Fibroblast of the aortic adventitia (primary cell): ENCODE measurements at regions not wholly inside any gene's neighbourhood (a gene's known extent, or its start where the extent isn't known, plus 50 kb on each side); places are given as distances from the start of the nearest gene placed in this dataset.

Experiments used
- DNase-seq: peaks from one replicate; pipeline ENCODE4 v3.0.0-alpha.2; 2010; ENCODE audit warnings: low read depth
- H3K4me3 ChIP-seq: 2 replicates; pipeline ENCODE4 v1.5.1; 2011; ENCODE audit warnings: low read depth, mild to moderate bottlenecking, control low read depth, low read length, moderate library complexity
- TF ChIP-seq, protein P1 (sequence below): IDR thresholded peaks from 2 replicates; pipeline ENCODE4 v1.5.1; 2011; ENCODE audit warnings: mild to moderate bottlenecking, low read length, control low read depth, inconsistent platforms; ENCODE audit not compliant: insufficient read depth

DNA sequence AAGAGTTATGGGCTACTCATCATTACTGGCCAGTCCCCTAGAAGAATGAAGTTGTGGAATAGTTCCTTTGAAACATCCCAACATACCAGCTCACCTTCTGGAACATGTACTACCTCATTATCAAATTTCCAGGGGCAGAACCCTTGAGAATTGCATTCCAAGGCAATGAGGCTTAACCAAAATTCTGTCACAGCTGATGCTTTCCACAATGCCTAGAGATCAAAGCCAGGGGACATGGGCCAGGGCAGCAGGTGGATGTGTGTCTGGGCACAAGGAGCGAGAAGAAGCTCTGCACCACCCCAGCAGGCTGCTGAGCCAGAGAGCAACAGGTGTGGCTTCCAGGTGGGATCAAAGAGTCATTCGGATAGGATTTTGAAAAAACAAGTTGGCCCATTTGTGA is 362.1 kb downstream of the EFNB2 start:
- no peak for DNase-seq
- TF ChIP-seq, protein P1, sequence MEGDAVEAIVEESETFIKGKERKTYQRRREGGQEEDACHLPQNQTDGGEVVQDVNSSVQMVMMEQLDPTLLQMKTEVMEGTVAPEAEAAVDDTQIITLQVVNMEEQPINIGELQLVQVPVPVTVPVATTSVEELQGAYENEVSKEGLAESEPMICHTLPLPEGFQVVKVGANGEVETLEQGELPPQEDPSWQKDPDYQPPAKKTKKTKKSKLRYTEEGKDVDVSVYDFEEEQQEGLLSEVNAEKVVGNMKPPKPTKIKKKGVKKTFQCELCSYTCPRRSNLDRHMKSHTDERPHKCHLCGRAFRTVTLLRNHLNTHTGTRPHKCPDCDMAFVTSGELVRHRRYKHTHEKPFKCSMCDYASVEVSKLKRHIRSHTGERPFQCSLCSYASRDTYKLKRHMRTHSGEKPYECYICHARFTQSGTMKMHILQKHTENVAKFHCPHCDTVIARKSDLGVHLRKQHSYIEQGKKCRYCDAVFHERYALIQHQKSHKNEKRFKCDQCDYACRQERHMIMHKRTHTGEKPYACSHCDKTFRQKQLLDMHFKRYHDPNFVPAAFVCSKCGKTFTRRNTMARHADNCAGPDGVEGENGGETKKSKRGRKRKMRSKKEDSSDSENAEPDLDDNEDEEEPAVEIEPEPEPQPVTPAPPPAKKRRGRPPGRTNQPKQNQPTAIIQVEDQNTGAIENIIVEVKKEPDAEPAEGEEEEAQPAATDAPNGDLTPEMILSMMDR = no peak

DNA sequence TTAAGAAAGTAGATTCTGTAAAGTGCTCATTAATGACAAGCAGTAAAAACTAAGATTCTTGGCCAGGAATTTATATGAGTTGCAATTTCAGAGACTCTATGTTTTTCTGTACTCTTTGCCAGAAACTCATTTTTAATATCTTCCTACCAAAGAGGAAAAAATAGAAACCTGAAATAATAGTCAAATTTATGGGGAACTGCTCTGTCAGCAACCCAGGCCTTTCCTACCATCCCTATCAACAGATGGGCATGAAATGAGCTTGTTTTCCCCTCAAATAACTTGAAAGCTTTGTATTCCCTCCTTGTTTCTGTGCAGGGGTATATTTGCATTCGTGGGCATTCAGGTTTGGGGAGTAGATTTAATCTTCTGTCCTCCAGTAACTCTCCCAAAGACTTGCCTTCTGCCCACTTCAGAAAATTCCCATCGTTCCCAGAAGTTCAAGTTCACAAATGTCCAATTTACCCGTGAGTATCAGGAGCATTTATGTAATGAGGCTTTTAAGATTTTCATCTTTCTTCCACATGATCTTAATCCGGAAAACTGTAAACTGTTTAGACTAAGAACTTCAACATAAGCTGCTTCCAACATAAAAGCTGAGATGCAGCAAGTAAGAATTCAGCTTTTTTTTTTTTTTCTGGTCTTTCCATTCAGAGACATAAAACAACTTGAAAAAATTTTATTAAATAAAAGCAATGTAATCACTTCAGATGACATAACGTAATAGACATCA is 363.1 kb downstream of the EFNB2 start:
- no peak overlapping the region for H3K4me3 ChIP-seq
- no peak for DNase-seq
- TF ChIP-seq, protein P1 = no peak

More for the DNA sequence above, 362.1 kb downstream of the EFNB2 start:
- H3K4me3 ChIP-seq = no peak overlapping the region

DNA sequence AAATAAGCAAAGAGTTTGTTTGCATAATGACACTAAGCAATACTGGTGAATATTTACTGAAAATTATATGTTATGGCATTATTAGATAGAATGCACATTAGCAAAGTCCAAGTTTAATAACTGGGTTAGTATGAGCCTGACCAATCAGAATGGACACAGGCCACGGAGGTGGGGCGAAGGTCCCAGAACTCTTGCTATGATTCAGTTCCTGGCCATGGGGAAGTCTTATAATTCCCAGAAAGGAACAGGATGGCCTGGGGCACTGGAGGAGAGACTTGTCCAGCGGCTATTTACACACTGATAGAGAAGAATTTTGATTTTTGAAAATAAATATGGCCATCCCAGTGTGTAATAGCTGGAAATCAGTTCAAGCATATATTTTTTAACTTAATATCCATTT is 372.0 kb downstream of the EFNB2 start:
- TF ChIP-seq, protein P1 = no peak

DNA sequence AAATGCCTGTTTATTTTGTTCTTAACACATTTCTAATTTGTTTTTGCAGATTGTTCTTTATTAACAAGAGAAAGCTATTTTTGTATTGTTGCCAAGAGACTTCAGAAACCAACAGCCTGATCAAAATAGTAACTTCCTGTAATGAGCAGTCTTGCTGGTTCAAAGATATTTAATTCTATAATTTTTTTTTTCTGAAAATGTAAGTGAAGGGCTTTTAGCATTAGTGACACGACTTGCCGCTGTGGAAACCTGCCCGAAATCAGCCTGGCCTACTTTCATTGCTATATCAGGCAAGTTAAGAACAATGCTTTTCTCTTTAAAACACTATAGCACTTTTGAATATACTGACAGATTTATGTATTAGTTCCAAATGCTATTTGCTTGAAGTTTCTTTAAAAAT is 374.3 kb downstream of the EFNB2 start:
- peak; percentile 15 for DNase-seq
- TF ChIP-seq, protein P1 = no peak
- H3K4me3 ChIP-seq = no peak overlapping the region

More for the DNA sequence above, 372.0 kb downstream of the EFNB2 start:
- no peak for DNase-seq
- H3K4me3 ChIP-seq = no peak overlapping the region

DNA sequence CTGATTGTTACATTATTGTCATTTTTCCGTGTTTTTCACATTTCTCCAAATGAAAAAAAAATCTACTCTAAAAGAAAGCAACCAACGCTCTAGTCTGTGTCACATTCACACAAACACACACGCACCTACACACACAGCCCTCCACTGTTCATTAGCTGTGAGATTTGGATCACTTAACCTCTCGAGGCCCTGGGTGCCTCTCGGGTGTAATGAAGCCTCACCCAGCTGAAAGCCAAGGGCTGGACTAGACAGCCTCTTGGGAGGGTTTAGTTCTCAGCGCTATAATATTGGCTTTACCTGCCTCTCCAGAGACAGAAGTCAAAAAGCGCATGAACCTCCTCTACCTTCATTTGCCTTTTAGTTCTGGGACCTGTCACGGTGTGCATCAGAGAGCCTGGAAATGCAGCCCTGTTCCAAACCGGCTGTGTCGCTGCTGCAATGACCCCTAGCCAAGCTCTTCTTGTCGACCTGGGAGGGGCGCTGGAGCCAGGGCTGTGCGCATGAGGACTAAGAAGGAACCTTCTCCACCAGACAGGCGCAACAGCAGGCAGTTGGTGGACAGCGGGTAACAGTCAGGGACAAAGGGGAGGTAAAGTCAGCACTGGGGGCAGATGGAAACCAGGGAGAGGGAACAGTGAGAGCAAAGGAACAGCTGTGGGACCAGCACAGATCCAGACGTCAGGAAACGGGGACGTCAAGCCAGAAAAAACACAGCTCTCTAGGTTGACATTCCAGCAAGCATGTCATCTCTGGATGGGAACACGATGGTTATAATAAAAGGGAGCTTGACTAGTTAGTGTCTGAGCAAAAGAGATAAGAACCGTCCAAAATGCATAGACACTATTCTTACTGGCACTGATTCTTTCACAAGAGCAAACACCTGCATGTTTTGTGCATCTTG is 375.9 kb downstream of the EFNB2 start:
- DNase-seq = no peak
- TF ChIP-seq, protein P1 = no peak
- no peak overlapping the region for H3K4me3 ChIP-seq

DNA sequence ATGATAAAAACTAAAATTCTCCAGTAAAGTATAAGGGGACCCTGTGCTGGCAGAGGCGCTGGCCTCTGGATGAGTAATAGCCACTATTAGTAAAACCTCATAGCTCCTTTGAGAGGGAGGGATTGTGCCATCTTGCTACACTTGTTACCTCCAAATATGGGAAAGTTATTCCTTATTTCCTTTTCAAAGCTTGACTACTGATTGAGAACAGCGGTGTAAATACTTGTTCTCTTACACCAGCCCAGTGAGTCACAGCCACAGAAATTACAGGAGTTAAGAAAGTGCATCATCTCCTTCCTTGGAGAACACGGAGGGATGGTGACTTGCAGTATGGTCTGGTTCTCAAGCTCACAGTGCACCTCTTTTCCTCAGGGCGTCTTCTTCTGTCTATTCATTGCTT is 379.0 kb downstream of the EFNB2 start:
- DNase-seq = peak; percentile 86
- TF ChIP-seq, protein P1 = no peak
- no peak overlapping the region for H3K4me3 ChIP-seq
